Testis (tissue), 2 donors: ENCODE measurements at regions not wholly inside any gene's neighbourhood (a gene's known extent, or its start where the extent isn't known, plus 50 kb on each side); places are given as distances from the start of the nearest gene placed in this dataset.

Source experiments
- DNase-seq: peaks from one replicate; pipeline ENCODE4 v3.0.0-alpha.2; 2019
- H3K27ac ChIP-seq, 2 donors: fragments of 200-600 bp; sonication (generic); one replicate each; pipeline ENCODE4 v1.5.1; 2019
- H3K27me3 ChIP-seq: fragments of 200-600 bp; sonication (generic); one replicate; pipeline ENCODE4 v1.5.1; 2019
- H3K36me3 ChIP-seq: fragments of 200-600 bp; sonication (generic); one replicate; pipeline ENCODE4 v1.5.1; 2017; ENCODE audit warnings: low read depth; ENCODE audit errors: missing control alignments
- H3K4me1 ChIP-seq: fragments of 200-600 bp; sonication (generic); one replicate; pipeline ENCODE4 v1.5.1; 2019
- H3K4me3 ChIP-seq, 2 donors: fragments of 200-600 bp; sonication (generic); one replicate each; pipeline ENCODE4 v1.5.1; 2017 to 2019
- H3K9me3 ChIP-seq: fragments of 200-600 bp; sonication (generic); one replicate; pipeline ENCODE4 v1.5.1; 2017
- CTCF ChIP-seq, 3 experiments: fragments of 450-650 bp in 2 of 3; fragments of 200-600 bp in 1 of 3; sonication (generic) in 1 of 3; IDR thresholded peaks; one replicate each; pipeline ENCODE4 v1.5.1; 2016 to 2019; ENCODE audit warnings: antibody characterized with exemption in 3 of 3, mild to moderate bottlenecking in 2 of 3, moderate library complexity in 1 of 3
- POLR2A ChIP-seq: fragments of 450-650 bp; IDR thresholded peaks from one replicate; pipeline ENCODE4 v1.6.1; 2017; ENCODE audit warnings: antibody characterized with exemption, mild to moderate bottlenecking, moderate library complexity
- WGBS, 2 donors: methylation state at CpG; one replicate each; pipeline ENCODE4 v1.1.5; 2018; 5-methylcytosine and 5-hydroxymethylcytosine counted together
- intact Hi-C: fragments of 100-400 bp; cut with DNase I; formaldehyde crosslinking; loops from one replicate; pipeline ENCODE4 v1.15.1; 2023; ENCODE audit warnings: low total_unique reads

GRCh38 chr18:51878724-51879123, 461.3 kb upstream of the DCC start:
- 89 to 96% methylated on average over 1 of the region's 1 CpG for WGBS, 2 donors
- intact Hi-C loops = no loop called here
- H3K36me3 ChIP-seq = no peaks in the 10 kb centered on the region
- H3K4me1 ChIP-seq = no peaks in the 10 kb centered on the region
- TF ChIP-seq POLR2A (no peak), CTCF (IDR thresholded peaks at IDR 0.05) (no peak)
- no peak overlapping the region for H3K4me3 ChIP-seq
- no peaks in the 10 kb centered on the region for H3K9me3 ChIP-seq
- no peak overlapping the region for H3K27ac ChIP-seq
- no peaks in the 10 kb centered on the region for H3K27me3 ChIP-seq
- no peak for DNase-seq

GRCh38 chr18:51879329-51879728, 460.7 kb upstream of the DCC start:
- no peak overlapping the region for H3K4me3 ChIP-seq
- DNase-seq = no peak
- no peaks in the 10 kb centered on the region for H3K36me3 ChIP-seq
- H3K4me1 ChIP-seq = no peaks in the 10 kb centered on the region
- intact Hi-C loops = no loop called here
- no peak overlapping the region for H3K27ac ChIP-seq
- WGBS, 2 donors = 87 to 94% methylated on average over 1 of the region's 1 CpG
- H3K9me3 ChIP-seq = no peaks in the 10 kb centered on the region
- H3K27me3 ChIP-seq = no peaks in the 10 kb centered on the region
- TF ChIP-seq CTCF (IDR thresholded peaks at IDR 0.05) (no peak), POLR2A (no peak)

- WGBS, 2 donors = 89 to 92% methylated on average over 2 of the region's 2 CpGs
- H3K36me3 ChIP-seq = no peaks in the 10 kb centered on the region
- no peaks in the 10 kb centered on the region for H3K4me1 ChIP-seq
- no peak overlapping the region for H3K27ac ChIP-seq
- H3K27me3 ChIP-seq = no peaks in the 10 kb centered on the region
- intact Hi-C loops = no loop called here
- DNase-seq = no peak
- TF ChIP-seq CTCF (IDR thresholded peaks at IDR 0.05) = no peak
- no peak for TF ChIP-seq POLR2A
- no peaks in the 10 kb centered on the region for H3K9me3 ChIP-seq
- H3K4me3 ChIP-seq = no peak overlapping the region
Observed at GRCh38 chr18:51881394-51881793, 458.6 kb upstream of the DCC start.

GRCh38 chr18:51884039-51884438, 456.0 kb upstream of the DCC start:
- WGBS, 2 donors = 89% methylated on average over 2 to 4 of the region's 4 CpGs
- no peak overlapping the region for H3K27ac ChIP-seq
- DNase-seq = no peak
- H3K27me3 ChIP-seq = no peaks in the 10 kb centered on the region
- no peaks in the 10 kb centered on the region for H3K9me3 ChIP-seq
- H3K4me1 ChIP-seq = no peaks in the 10 kb centered on the region
- H3K4me3 ChIP-seq = no peak overlapping the region
- no peak for TF ChIP-seq CTCF (IDR thresholded peaks at IDR 0.05)
- no peak for TF ChIP-seq POLR2A
- no peaks in the 10 kb centered on the region for H3K36me3 ChIP-seq
- intact Hi-C loops = no loop called here

- no peaks in the 10 kb centered on the region for H3K36me3 ChIP-seq
- no peaks in the 10 kb centered on the region for H3K27me3 ChIP-seq
- H3K4me1 ChIP-seq = no peaks in the 10 kb centered on the region
- no peak overlapping the region for H3K4me3 ChIP-seq
- WGBS, 2 donors = 53 to 60% methylated on average over 3 of the region's 3 CpGs
- no peak overlapping the region for H3K27ac ChIP-seq
- DNase-seq = no peak
- TF ChIP-seq POLR2A = no peak
- TF ChIP-seq CTCF (IDR thresholded peaks at IDR 0.05) = no peak
- intact Hi-C loops = no loop called here
- no peaks in the 10 kb centered on the region for H3K9me3 ChIP-seq
Observed at GRCh38 chr18:51890762-51891161, 449.2 kb upstream of the DCC start.
